T-cell (primary cell): ENCODE measurements at regions not wholly inside any gene's neighbourhood (a gene's known extent, or its start where the extent isn't known, plus 50 kb on each side); places are given as distances from the start of the nearest gene placed in this dataset.

Experiments used
- ATAC-seq, 4 experiments: fragments of 200-7000 bp in 3 of 4; fragments of 150-1000 bp in 1 of 4; cut with Tn5 transposase; replicated peaks in 1 of 4; 1 replicate in 3 of 4; 2 replicates in 1 of 4; pipeline ENCODE4 v1.10.0; 2021; ENCODE audit warnings: moderate library complexity in 3 of 4, mild to moderate bottlenecking in 2 of 4, moderate number of reproducible peaks in 1 of 4
- CTCF ChIA-PET, 2 donors: fragments of 300-600 bp; sonication (Branson Sonifier 250); formaldehyde crosslinking; loops; one replicate each; lab custom pipeline; 2022; ENCODE audit warnings: antibody characterized with exemption in 2 of 2; lab: Charles Lee
- POLR2A ChIA-PET, 2 donors: fragments of 300-600 bp; sonication (Branson Sonifier 250); formaldehyde crosslinking; loops; one replicate each; lab custom pipeline; 2022; ENCODE audit warnings: antibody characterized with exemption in 2 of 2; lab: Charles Lee
- DNase-seq, 35 experiments: peaks; one replicate each; pipeline versions ENCODE4 v3.0.0 to v3.0.0-alpha.2; 2013 to 2023
- H3K27ac ChIP-seq: one replicate; pipeline ENCODE4 v1.5.1; 2013; ENCODE audit warnings: low read length
- H3K27me3 ChIP-seq, 2 experiments: replicated peaks in 1 of 2; 1 replicate in 1 of 2; 2 replicates in 1 of 2; pipeline versions ENCODE4 v1.6.1 to v1.7.0; 2013; ENCODE audit warnings: low read length in 1 of 2, mixed read lengths in 1 of 2; ENCODE audit not compliant: control insufficient read depth in 2 of 2, insufficient read depth in 2 of 2; ENCODE audit errors: extremely low read depth in 1 of 2
- H3K36me3 ChIP-seq, 2 donors: 1 replicate in 1 of 2; 2 replicates in 1 of 2; pipeline versions ENCODE4 v1.6.1 to v1.7.0; 2013; ENCODE audit warnings: low read length in 1 of 2; ENCODE audit not compliant: control insufficient read depth in 2 of 2, insufficient read depth in 1 of 2; ENCODE audit errors: extremely low read depth in 1 of 2
- H3K4me1 ChIP-seq, 2 experiments: 1 replicate in 1 of 2; 2 replicates in 1 of 2; pipeline versions ENCODE4 v1.6.1 to v1.7.0; 2013; ENCODE audit warnings: low read length in 2 of 2, mixed read lengths in 1 of 2; ENCODE audit not compliant: insufficient read depth in 2 of 2, control insufficient read depth in 1 of 2; ENCODE audit errors: extremely low read depth in 1 of 2
- H3K4me3 ChIP-seq, 2 donors: 1 replicate in 1 of 2; 2 replicates in 1 of 2; pipeline versions ENCODE4 v1.5.1 to v1.7.0; 2013; ENCODE audit warnings: mild to moderate bottlenecking in 2 of 2, low read length in 1 of 2, moderate library complexity in 1 of 2; ENCODE audit not compliant: control insufficient read depth in 1 of 2; ENCODE audit errors: extremely low read depth in 1 of 2
- H3K9me3 ChIP-seq: 2 replicates; pipeline ENCODE4 v1.7.0; 2013
- H3K27ac Mint-ChIP-seq, 2 donors: one replicate each; pipeline ENCODE4 v1.8.0; 2020 to 2021; ENCODE audit warnings: mild to moderate bottlenecking in 2 of 2, mixed read lengths in 2 of 2
- H3K27me3 Mint-ChIP-seq, 2 donors: one replicate each; pipeline ENCODE4 v1.8.0; 2021 to 2022; ENCODE audit warnings: mixed read lengths in 2 of 2
- H3K36me3 Mint-ChIP-seq: one replicate; pipeline ENCODE4 v1.8.0; 2021; ENCODE audit warnings: mixed read lengths
- H3K4me1 Mint-ChIP-seq, 3 donors: one replicate each; pipeline ENCODE4 v1.8.0; 2020 to 2022; ENCODE audit warnings: mixed read lengths in 3 of 3, mild to moderate bottlenecking in 1 of 3
- H3K4me3 Mint-ChIP-seq, 3 donors: one replicate each; pipeline ENCODE4 v1.8.0; 2020 to 2022; ENCODE audit warnings: mild to moderate bottlenecking in 3 of 3, mixed read lengths in 3 of 3, moderate library complexity in 3 of 3
- H3K9me3 Mint-ChIP-seq, 3 donors: one replicate each; pipeline ENCODE4 v1.8.0; 2020 to 2022; ENCODE audit warnings: mixed read lengths in 3 of 3
- WGBS: methylation state at CpG from one replicate; pipeline ENCODE4 v1.1.5; 2013; ENCODE audit warnings: missing lambda C conversion rate; ENCODE audit not compliant: insufficient coverage; 5-methylcytosine and 5-hydroxymethylcytosine counted together

DNA sequence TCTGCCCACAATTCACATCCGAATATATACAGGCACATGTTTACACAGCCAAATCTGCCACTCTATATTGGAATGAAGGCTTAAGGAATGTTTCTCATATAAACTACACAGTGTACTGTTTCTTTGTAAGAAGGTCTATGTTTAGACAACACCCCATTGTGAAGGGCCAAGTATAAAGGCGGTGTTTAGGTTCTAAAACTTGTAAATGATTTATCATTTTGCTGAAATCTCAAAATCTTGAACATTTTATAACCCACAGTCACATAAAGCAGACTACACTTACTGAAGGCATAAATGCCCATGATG is 94.0 kb downstream of the ZNF608 start:
- H3K36me3 Mint-ChIP-seq, result no peaks in the 10 kb centered on the region
- Histone ChIP-seq H3K27me3 (peaks cover under 1 to 36% of the 10 kb centered on the region in 2 experiments), H3K4me1 (peaks cover 27 to 36% of the 10 kb centered on the region in 2 experiments), H3K36me3 (no peaks in the 10 kb centered on the region), H3K27ac (no peak overlapping the region), H3K4me3 (no peak overlapping the region), H3K9me3 (no peaks in the 10 kb centered on the region)
- no CpG with 5 or more reads among the region's 2 CpGs for WGBS
- H3K27me3 Mint-ChIP-seq, result peaks cover 22 to 25% of the 10 kb centered on the region in 2 donors
- DNase-seq, result no peak
- peak overlapping the region in 1 of 3 donors; percentile 71 for H3K4me3 Mint-ChIP-seq
- H3K9me3 Mint-ChIP-seq, result no peaks in the 10 kb centered on the region
- no peak for ATAC-seq
- peaks cover 32 to 39% (median 33%) of the 10 kb centered on the region in 3 donors for H3K4me1 Mint-ChIP-seq
- POLR2A ChIA-PET, result no interaction called here
- no peak overlapping the region for H3K27ac Mint-ChIP-seq
- CTCF ChIA-PET, result no interaction called here

DNA sequence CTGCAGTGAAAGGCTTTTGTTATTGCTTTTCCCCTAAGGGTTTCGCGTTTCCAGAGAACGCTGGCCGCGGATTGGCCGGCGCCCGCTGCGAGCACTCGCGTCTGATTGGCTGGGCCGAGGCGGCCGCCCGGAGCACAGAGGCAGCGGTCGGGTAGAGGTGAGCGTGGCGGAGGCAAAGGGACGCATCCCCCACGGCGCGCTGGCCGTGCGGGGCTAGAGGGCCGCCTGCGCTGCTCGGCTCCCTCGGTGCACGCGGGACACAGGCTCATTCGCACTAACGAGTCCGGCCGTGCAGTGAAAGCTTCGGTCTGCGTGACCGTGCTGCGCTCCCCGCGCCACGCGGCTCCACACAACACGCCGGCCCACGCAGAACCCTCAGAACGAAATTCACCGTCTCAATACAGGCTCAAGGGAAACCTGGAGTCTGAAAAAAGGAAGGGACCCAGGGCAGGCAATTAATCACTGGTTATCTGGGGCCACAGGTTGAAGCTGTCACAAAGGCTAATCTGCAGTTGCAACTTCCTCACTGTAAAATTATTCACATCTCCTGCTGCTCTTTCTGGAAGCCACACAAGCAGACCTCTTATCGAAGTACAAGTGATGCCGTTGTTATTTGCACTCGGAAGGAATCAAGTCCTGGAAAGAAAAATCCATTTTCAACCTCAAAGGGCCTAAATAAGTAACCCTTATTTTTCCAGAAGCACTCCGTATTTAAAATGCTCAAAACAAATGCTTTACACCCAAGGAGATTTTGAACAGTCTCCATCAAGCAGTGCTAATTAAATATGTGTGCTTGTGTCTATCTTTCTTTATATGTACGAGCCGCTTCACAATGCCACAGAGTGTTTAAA is 94.6 kb downstream of the ZNF608 start:
- POLR2A ChIA-PET, result interaction anchor here in 1 of 2 donors (0.7 kb wide), 1 partner anchor 69 kb away, joined by 9 read pairs; no protein-coding TSS in a partner anchor
- DNase-seq, result peak in 3 of 35 experiments; percentile 4 to 21 (median 14)
- H3K4me1 Mint-ChIP-seq, result peaks cover 32 to 45% (median 33%) of the 10 kb centered on the region in 3 donors

DNA sequence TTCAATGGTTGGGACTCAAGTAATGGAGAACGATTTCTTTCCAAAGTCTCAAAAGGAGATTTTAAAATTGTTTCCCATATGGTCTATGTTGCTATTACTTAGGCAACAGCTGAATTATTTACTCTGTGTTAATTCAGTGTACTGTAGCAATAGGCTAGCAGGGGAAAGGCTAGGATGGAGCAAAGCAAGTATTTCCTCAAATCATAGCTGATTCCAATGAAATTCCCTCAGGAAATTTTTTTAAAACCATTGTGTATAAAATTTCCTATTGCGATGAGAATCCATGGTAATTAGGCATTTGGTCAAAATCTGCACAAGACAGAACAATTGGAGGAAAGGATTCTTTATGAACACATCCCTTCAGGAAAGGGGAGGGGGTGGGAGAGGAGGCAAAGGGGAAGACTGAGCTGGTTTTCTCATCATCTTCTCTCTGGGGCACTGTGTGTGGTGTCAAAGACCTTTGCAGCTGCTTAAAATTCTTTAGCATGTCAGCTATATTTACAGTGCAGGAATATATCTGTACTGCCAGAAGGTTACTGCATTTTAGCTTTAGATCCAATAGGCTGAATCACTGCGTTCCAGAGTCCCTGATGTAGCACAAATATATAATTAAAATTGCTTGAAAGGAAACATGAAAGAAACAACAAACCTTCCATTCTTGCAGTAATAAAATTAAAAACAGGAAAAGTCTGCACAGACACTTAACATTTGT is 95.3 kb downstream of the ZNF608 start:
- Histone ChIP-seq H3K4me3 (peak overlapping the region in 1 of 2 donors; percentile 67), H3K27me3 (peaks cover 6 to 45% of the 10 kb centered on the region in 2 experiments), H3K27ac (no peak overlapping the region), H3K36me3 (no peaks in the 10 kb centered on the region), H3K4me1 (peaks cover 30 to 36% of the 10 kb centered on the region in 2 experiments), H3K9me3 (no peaks in the 10 kb centered on the region)
- H3K4me1 Mint-ChIP-seq, result peaks cover 32 to 49% (median 33%) of the 10 kb centered on the region in 3 donors
- no CpG with 5 or more reads among the region's 3 CpGs for WGBS
- peak overlapping the region in 1 of 3 donors; percentile 71 for H3K4me3 Mint-ChIP-seq
- no peak for DNase-seq
- peaks cover 32 to 37% of the 10 kb centered on the region in 2 donors for H3K27me3 Mint-ChIP-seq
- CTCF ChIA-PET, result no interaction called here
- no peak for ATAC-seq
- H3K36me3 Mint-ChIP-seq, result no peaks in the 10 kb centered on the region
- POLR2A ChIA-PET, result interaction anchor here in 1 of 2 donors (0.7 kb wide), 1 partner anchor 12 kb away, joined by 3 read pairs; no protein-coding TSS in a partner anchor
- no peak overlapping the region for H3K27ac Mint-ChIP-seq
- no peaks in the 10 kb centered on the region for H3K9me3 Mint-ChIP-seq

More for the DNA sequence above, 94.6 kb downstream of the ZNF608 start:
- no peak overlapping the region for H3K27ac Mint-ChIP-seq
- H3K36me3 ChIP-seq, result no peaks in the 10 kb centered on the region
- H3K27me3 Mint-ChIP-seq, result peaks cover 27 to 30% of the 10 kb centered on the region in 2 donors
- H3K27ac ChIP-seq, result no peak overlapping the region
- peak in 1 of 4 experiments; percentile 23 for ATAC-seq
- peaks cover 30 to 36% of the 10 kb centered on the region in 2 experiments for H3K4me1 ChIP-seq
- 3% methylated on average over 50 of the region's 54 CpGs for WGBS
- CTCF ChIA-PET, result no interaction called here
- H3K36me3 Mint-ChIP-seq, result no peaks in the 10 kb centered on the region
- peak overlapping the region; percentile 4 to 71 (median 51) for H3K4me3 Mint-ChIP-seq
- H3K4me3 ChIP-seq, result peak overlapping the region in 1 of 2 donors; percentile 67
- no peaks in the 10 kb centered on the region for H3K9me3 Mint-ChIP-seq
- no peaks in the 10 kb centered on the region for H3K9me3 ChIP-seq
- H3K27me3 ChIP-seq, result peaks cover 6 to 41% of the 10 kb centered on the region in 2 experiments

DNA sequence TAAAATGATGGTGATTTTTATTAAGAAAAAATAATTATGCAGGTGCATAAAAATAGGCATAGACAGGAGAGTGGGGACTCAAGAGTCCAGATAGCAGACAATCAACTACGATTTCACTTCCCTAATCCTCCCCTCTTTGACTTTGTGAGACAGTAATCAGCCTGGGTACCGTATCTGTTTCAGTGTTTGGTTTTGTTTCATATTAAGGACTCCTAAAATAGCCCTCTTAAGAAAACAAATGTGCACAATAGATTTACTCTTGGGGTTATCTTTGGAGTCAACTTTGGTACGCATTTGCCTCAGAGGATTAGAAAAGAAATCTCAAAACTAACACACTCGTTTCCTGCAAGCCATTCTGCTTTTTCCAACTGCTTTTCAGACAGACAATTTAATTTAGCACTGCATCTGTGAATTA is 96.3 kb downstream of the ZNF608 start:
- ATAC-seq (peak in 1 of 4 experiments; percentile 11), DNase-seq (no peak)
- no peak overlapping the region for H3K27ac ChIP-seq
- H3K9me3 ChIP-seq, result no peaks in the 10 kb centered on the region
- peaks cover 30 to 32% of the 10 kb centered on the region in 2 experiments for H3K4me1 ChIP-seq
- ChIA-PET POLR2A (no interaction called here), CTCF (no interaction called here)
- no peaks in the 10 kb centered on the region for H3K9me3 Mint-ChIP-seq
- H3K36me3 Mint-ChIP-seq, result no peaks in the 10 kb centered on the region
- H3K4me3 ChIP-seq, result no peak overlapping the region
- WGBS, result no CpG with 5 or more reads among the region's 4 CpGs
- H3K27ac Mint-ChIP-seq, result no peak overlapping the region
- H3K4me3 Mint-ChIP-seq, result peak overlapping the region in 1 of 3 donors; percentile 57
- H3K36me3 ChIP-seq, result no peaks in the 10 kb centered on the region
- H3K4me1 Mint-ChIP-seq, result peaks cover 32 to 49% (median 33%) of the 10 kb centered on the region in 3 donors
- peaks cover 35 to 39% of the 10 kb centered on the region in 2 donors for H3K27me3 Mint-ChIP-seq
- H3K27me3 ChIP-seq, result peaks cover 6 to 53% of the 10 kb centered on the region in 2 experiments

DNA sequence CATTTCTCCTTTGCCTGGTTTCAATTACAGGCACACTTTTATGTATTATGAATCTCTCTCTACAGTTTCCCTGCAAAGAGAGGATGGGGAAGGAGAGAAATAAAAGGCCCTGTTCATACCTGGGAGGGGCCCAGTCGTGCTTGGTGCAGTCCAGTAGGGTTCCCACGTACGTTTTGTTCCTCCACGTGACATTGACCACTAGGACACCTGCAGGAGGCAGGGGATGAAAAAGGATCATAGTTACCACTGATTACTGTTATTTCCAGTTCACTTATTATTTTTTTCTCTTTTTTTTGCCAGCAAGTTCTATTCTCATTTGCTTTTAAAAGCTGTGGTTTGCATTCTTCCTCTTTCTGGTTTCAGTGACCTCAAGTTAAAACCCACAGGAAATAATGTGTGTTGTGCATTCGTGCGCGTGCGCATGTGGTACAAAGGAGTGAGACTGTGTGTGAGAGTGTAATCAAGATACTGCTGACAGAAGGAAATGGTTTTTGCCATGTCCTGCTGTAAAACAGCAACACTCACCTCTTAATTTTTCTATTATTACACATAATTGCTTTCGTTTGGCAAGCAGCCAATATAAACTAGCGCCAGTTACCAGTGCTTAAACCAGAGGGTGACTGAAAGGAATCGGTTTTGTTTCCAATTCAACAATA is 96.8 kb downstream of the ZNF608 start:
- ChIA-PET POLR2A (no interaction called here), CTCF (no interaction called here)
- Mint-ChIP-seq H3K27me3 (peaks cover 35 to 39% of the 10 kb centered on the region in 2 donors), H3K4me3 (peak overlapping the region in 1 of 3 donors; percentile 57), H3K27ac (no peak overlapping the region), H3K36me3 (no peaks in the 10 kb centered on the region), H3K4me1 (peaks cover 32 to 49% (median 33%) of the 10 kb centered on the region in 3 donors), H3K9me3 (no peaks in the 10 kb centered on the region)
- Histone ChIP-seq H3K27ac (no peak overlapping the region), H3K4me3 (no peak overlapping the region), H3K27me3 (peaks cover 6 to 52% of the 10 kb centered on the region in 2 experiments), H3K36me3 (no peaks in the 10 kb centered on the region), H3K9me3 (no peaks in the 10 kb centered on the region), H3K4me1 (peaks cover 30 to 32% of the 10 kb centered on the region in 2 experiments)
- DNase-seq (peak; percentile 28 to 83 (median 68)), ATAC-seq (peak; percentile 80 to 94 (median 84))
- WGBS, result 0% methylated on average over 1 of the region's 11 CpGs
